B cell (primary cell): ENCODE measurements at regions not wholly inside any gene's neighbourhood (a gene's known extent, or its start where the extent isn't known, plus 50 kb on each side); places are given as distances from the start of the nearest gene placed in this dataset.

ENCODE experiments used
- EZH2 ChIP-seq: IDR thresholded peaks from 2 replicates; pipeline ENCODE4 v1.6.1; 2012; ENCODE audit warnings: borderline replicate concordance, low read depth, mild to moderate bottlenecking, moderate library complexity, low read length; ENCODE audit not compliant: insufficient read depth, poor library complexity, severe bottlenecking
- TF ChIP-seq, protein P1 (sequence below): fragments of 200-600 bp; IDR thresholded peaks from one replicate; pipeline ENCODE4 v1.8.0; 2022; ENCODE audit warnings: antibody characterized with exemption, mild to moderate bottlenecking

DNA sequence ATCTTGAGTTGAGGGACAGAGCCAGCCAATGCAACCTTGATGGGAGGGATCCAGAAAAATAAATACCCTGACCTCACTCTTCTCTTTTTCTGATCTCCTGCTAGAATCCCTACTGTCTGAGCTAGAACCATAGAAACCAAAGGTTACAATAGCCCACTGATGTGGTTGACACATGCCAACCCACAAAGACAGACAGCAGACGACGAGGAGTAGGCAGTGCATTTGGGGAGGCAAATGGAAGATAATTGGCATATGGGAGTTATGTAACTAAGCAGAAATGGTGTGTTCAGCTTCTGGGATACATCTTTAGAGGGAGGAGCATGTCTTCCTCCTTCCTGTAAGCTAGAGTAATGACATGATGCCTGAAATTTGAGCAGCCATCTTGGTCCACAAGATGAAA is 171.7 kb upstream of the FGGY start:
- TF ChIP-seq, protein P1, sequence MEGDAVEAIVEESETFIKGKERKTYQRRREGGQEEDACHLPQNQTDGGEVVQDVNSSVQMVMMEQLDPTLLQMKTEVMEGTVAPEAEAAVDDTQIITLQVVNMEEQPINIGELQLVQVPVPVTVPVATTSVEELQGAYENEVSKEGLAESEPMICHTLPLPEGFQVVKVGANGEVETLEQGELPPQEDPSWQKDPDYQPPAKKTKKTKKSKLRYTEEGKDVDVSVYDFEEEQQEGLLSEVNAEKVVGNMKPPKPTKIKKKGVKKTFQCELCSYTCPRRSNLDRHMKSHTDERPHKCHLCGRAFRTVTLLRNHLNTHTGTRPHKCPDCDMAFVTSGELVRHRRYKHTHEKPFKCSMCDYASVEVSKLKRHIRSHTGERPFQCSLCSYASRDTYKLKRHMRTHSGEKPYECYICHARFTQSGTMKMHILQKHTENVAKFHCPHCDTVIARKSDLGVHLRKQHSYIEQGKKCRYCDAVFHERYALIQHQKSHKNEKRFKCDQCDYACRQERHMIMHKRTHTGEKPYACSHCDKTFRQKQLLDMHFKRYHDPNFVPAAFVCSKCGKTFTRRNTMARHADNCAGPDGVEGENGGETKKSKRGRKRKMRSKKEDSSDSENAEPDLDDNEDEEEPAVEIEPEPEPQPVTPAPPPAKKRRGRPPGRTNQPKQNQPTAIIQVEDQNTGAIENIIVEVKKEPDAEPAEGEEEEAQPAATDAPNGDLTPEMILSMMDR = no peak
- no peak for TF ChIP-seq EZH2
